Spleen (tissue), 11 donors: ENCODE measurements at regions not wholly inside any gene's neighbourhood (a gene's known extent, or its start where the extent isn't known, plus 50 kb on each side); places are given as distances from the start of the nearest gene placed in this dataset.

Experiments used
- DNase-seq: peaks from one replicate; pipeline ENCODE4 v3.0.0-alpha.2; 2020
- H3K27ac ChIP-seq, 8 donors: fragments of 200-600 bp; sonication (generic) in 7 of 8; 1 replicate in 4 of 8; 2 replicates in 4 of 8; pipeline versions ENCODE4 v1.5.0 to v1.8.0; 2016 to 2021; ENCODE audit warnings: inconsistent platforms in 4 of 8, mild to moderate bottlenecking in 4 of 8, moderate library complexity in 1 of 8
- H3K27me3 ChIP-seq, 7 donors: fragments of 200-600 bp; sonication (generic) in 6 of 7; replicated peaks in 1 of 7; 1 replicate in 4 of 7; 2 replicates in 3 of 7; pipeline versions ENCODE4 v1.5.0 to v1.8.0; 2016 to 2021; ENCODE audit warnings: inconsistent platforms in 3 of 7, mild to moderate bottlenecking in 1 of 7
- H3K36me3 ChIP-seq, 6 donors: fragments of 200-600 bp; sonication (generic) in 5 of 6; 1 replicate in 4 of 6; 2 replicates in 2 of 6; pipeline versions ENCODE4 v1.5.0 to v1.8.0; 2016 to 2021; ENCODE audit warnings: inconsistent platforms in 2 of 6
- H3K4me1 ChIP-seq, 6 donors: fragments of 200-600 bp; sonication (generic) in 5 of 6; 1 replicate in 3 of 6; 2 replicates in 3 of 6; pipeline versions ENCODE4 v1.5.0 to v1.8.0; 2016 to 2021; ENCODE audit warnings: inconsistent platforms in 3 of 6
- H3K4me3 ChIP-seq, 8 donors: fragments of 200-600 bp; sonication (generic) in 7 of 8; 1 replicate in 4 of 8; 2 replicates in 4 of 8; pipeline versions ENCODE4 v1.5.0 to v1.8.0; 2016 to 2021; ENCODE audit warnings: inconsistent platforms in 4 of 8, mild to moderate bottlenecking in 4 of 8, moderate library complexity in 2 of 8
- H3K9me3 ChIP-seq, 8 donors: fragments of 200-600 bp; sonication (generic) in 7 of 8; 1 replicate in 4 of 8; 2 replicates in 4 of 8; pipeline versions ENCODE4 v1.5.0 to v1.8.0; 2016 to 2021; ENCODE audit warnings: inconsistent platforms in 4 of 8
- CTCF ChIP-seq, 11 experiments: fragments of 200-600 bp in 7 of 11; fragments of 450-650 bp in 4 of 11; sonication (generic) in 4 of 11; IDR thresholded peaks in 8 of 11; conservative IDR thresholded peaks in 3 of 11; 1 replicate in 7 of 11; 2 replicates in 4 of 11; pipeline versions ENCODE4 v1.4.0 to v1.8.0; 2016 to 2021; ENCODE audit warnings: antibody characterized with exemption in 11 of 11, inconsistent platforms in 4 of 11, mild to moderate bottlenecking in 1 of 11
- POLR2A ChIP-seq, 3 donors: fragments of 450-650 bp; IDR thresholded peaks; one replicate each; pipeline ENCODE4 v1.5.1; 2017; ENCODE audit warnings: antibody characterized with exemption in 3 of 3, mild to moderate bottlenecking in 1 of 3
- POLR2AphosphoS5 ChIP-seq, 3 donors: sonication (generic); formaldehyde crosslinking; IDR thresholded peaks; one replicate each; pipeline ENCODE4 v1.5.1; 2017; ENCODE audit warnings: antibody characterized with exemption in 3 of 3
- WGBS, 5 donors: extraction: QIAGEN DNeasy Blood & Tissue Kit in 3 of 5; methylation state at CpG; one replicate each; pipeline versions ENCODE4 v1.1.5 to v1.1.7; 2013 to 2018; 5-methylcytosine and 5-hydroxymethylcytosine counted together
- intact Hi-C: fragments of 100-400 bp; cut with DNase I; formaldehyde crosslinking; loops from one replicate; pipeline ENCODE4 v1.15.0; 2023; ENCODE audit warnings: low total_unique reads
- donor health status: healthy with polysubstance abuse.
- donor health status: DM: no; HTN: no; CAD: no; lungs with moderate emphysema.
- donor health status: DM: no; HTN: no; CAD: no.
- donor health status: Bipolar disorder and iron deficiency.
- donor health status: healthy.
- donor health status: DM: no; HTN: no; CAD: no.
- donor health status: DM: yes; HTN: yes; CAD: no.

DNA sequence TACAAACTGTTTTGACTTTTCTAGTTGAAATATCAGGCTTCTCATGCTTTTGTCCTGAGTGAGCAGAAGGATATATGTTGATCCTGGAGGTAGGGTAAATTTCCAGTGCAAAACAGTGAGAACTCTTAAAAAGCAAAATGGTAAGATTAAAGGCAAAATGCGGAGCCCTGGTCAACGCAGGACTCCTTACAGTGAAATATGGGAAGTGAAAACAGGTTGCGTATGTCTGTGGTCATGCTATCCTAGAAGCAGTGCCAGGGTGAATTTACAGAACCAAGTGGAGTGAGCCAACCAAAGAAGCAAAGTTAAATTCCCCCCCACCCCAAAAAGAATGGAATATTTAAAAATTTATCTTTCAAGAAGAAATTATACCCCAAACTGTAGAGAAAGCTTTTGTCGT lies 256.4 kb downstream of the NR2F2 start:
- Histone ChIP-seq H3K27me3 (no peaks in the 10 kb centered on the region), H3K4me1 (peaks cover 0 to 11% (median 0%) of the 10 kb centered on the region in 6 donors), H3K9me3 (no peaks in the 10 kb centered on the region), H3K27ac (no peak overlapping the region), H3K36me3 (no peaks in the 10 kb centered on the region), H3K4me3 (no peak overlapping the region)
- intact Hi-C loops, result no loop called here
- TF ChIP-seq POLR2A (IDR thresholded peaks at IDR 0.05) (no peak), CTCF (IDR thresholded peaks at IDR 0.05 in 8 of 11, conservative IDR thresholded peaks at IDR 0.05 in 3 of 11) (no peak), POLR2AphosphoS5 (IDR thresholded peaks at IDR 0.05) (no peak)
- WGBS, 5 donors, result 47 to 73% (median 60%) methylated on average over 4 of the region's 4 CpGs
- DNase-seq, result no peak

DNA sequence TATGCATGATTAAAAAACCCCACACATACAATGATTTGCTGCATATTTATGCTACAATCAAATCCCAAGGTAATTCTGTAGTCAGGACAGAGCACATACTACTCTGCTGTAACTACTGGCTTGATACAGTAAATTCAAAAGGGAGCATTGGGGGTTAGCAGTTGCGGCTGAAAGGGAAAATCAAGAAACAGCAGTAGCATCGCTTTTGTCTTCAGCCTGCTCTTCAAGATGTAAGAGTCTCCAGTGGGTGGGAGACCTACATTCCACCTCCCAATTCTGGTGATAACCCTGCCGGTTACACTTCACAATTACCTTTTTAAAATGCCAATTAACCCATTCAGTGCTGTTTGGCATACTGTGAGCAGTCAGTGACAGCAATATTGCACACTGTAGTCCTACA lies 259.4 kb downstream of the NR2F2 start:
- Histone ChIP-seq H3K9me3 (no peaks in the 10 kb centered on the region), H3K27me3 (no peaks in the 10 kb centered on the region), H3K4me1 (peaks cover 0 to 11% (median 0%) of the 10 kb centered on the region in 6 donors), H3K36me3 (no peaks in the 10 kb centered on the region), H3K4me3 (no peak overlapping the region), H3K27ac (no peak overlapping the region)
- WGBS, 5 donors, result 53 to 64% (median 56%) methylated on average over 3 of the region's 3 CpGs
- no peak for TF ChIP-seq CTCF (IDR thresholded peaks at IDR 0.05 in 8 of 11, conservative IDR thresholded peaks at IDR 0.05 in 3 of 11)
- TF ChIP-seq POLR2AphosphoS5 (IDR thresholded peaks at IDR 0.05), result no peak
- TF ChIP-seq POLR2A (IDR thresholded peaks at IDR 0.05), result no peak
- no peak for DNase-seq
- intact Hi-C loops, result no loop called here

GRCh38 chr15:96593735-96594134 lies 263.2 kb downstream of the NR2F2 start:
- Histone ChIP-seq H3K27me3 (no peaks in the 10 kb centered on the region), H3K4me1 (no peaks in the 10 kb centered on the region), H3K27ac (no peak overlapping the region), H3K4me3 (no peak overlapping the region), H3K36me3 (no peaks in the 10 kb centered on the region), H3K9me3 (no peaks in the 10 kb centered on the region)
- no peak for DNase-seq
- WGBS, 5 donors, result 48 to 62% (median 59%) methylated on average over 7 of the region's 7 CpGs
- TF ChIP-seq CTCF (IDR thresholded peaks at IDR 0.05 in 8 of 11, conservative IDR thresholded peaks at IDR 0.05 in 3 of 11), result no peak
- no peak for TF ChIP-seq POLR2A (IDR thresholded peaks at IDR 0.05)
- no peak for TF ChIP-seq POLR2AphosphoS5 (IDR thresholded peaks at IDR 0.05)
- intact Hi-C loops, result no loop called here

GRCh38 chr15:96595951-96596350 lies 265.5 kb downstream of the NR2F2 start:
- intact Hi-C loops, result no loop called here
- Histone ChIP-seq H3K27me3 (no peaks in the 10 kb centered on the region), H3K27ac (no peak overlapping the region), H3K4me1 (no peaks in the 10 kb centered on the region), H3K4me3 (no peak overlapping the region), H3K9me3 (no peaks in the 10 kb centered on the region), H3K36me3 (no peaks in the 10 kb centered on the region)
- no peak for DNase-seq
- no peak for TF ChIP-seq POLR2AphosphoS5 (IDR thresholded peaks at IDR 0.05)
- TF ChIP-seq POLR2A (IDR thresholded peaks at IDR 0.05), result no peak
- TF ChIP-seq CTCF (IDR thresholded peaks at IDR 0.05 in 8 of 11, conservative IDR thresholded peaks at IDR 0.05 in 3 of 11), result no peak
- 75 to 86% (median 81%) methylated on average over 3 of the region's 3 CpGs for WGBS, 5 donors
